ENCODE measurements at regions not wholly inside any gene's neighbourhood (a gene's known extent, or its start where the extent isn't known, plus 50 kb on each side); places are given as distances from the start of the nearest gene placed in this dataset.

GRCh38 chr11:95545116-95545875, 244.3 kb downstream of the FAM76B start:
- H3K27ac Mint-ChIP-seq = no peak overlapping the region
- no peaks in the 10 kb centered on the region for H3K9me3 Mint-ChIP-seq (ENCODE audit: insufficient read depth)
- ChIA-PET CTCF (interaction anchor here (0.7 to 2.4 kb wide), 10 partner anchors 8 to 314 kb away, joined by 3 to 8 read pairs (median 4); partner anchors contain the start of gene SESN3), POLR2A (no interaction called here)
- H3K4me1 Mint-ChIP-seq (ENCODE audit: low read depth) = peaks cover 7% of the 10 kb centered on the region
- no peaks in the 10 kb centered on the region for H3K27me3 Mint-ChIP-seq (ENCODE audit: low read depth)
- no peak overlapping the region for H3K4me3 Mint-ChIP-seq
- ATAC-seq (no peak), DNase-seq (no peak)
- H3K36me3 Mint-ChIP-seq (ENCODE audit: low read depth) = no peaks in the 10 kb centered on the region

GRCh38 chr11:95544095-95544856, 245.3 kb downstream of the FAM76B start:
- H3K4me1 Mint-ChIP-seq (ENCODE audit: low read depth) = peaks cover 7% of the 10 kb centered on the region
- ATAC-seq = no peak
- ChIA-PET POLR2A (no interaction called here), CTCF (interaction anchor here (1.6 to 2.4 kb wide), 2 partner anchors 18 to 161 kb away, joined by 7 read pairs; no protein-coding TSS in a partner anchor)
- no peaks in the 10 kb centered on the region for H3K36me3 Mint-ChIP-seq (ENCODE audit: low read depth)
- H3K27me3 Mint-ChIP-seq (ENCODE audit: low read depth) = no peaks in the 10 kb centered on the region
- no peaks in the 10 kb centered on the region for H3K9me3 Mint-ChIP-seq (ENCODE audit: insufficient read depth)
- DNase-seq = no peak
- no peak overlapping the region for H3K27ac Mint-ChIP-seq
- no peak overlapping the region for H3K4me3 Mint-ChIP-seq

- no peak overlapping the region for H3K27ac Mint-ChIP-seq
- POLR2A ChIA-PET = no interaction called here
- H3K4me3 Mint-ChIP-seq = no peak overlapping the region
- CTCF ChIA-PET = no interaction called here
- H3K4me1 Mint-ChIP-seq (ENCODE audit: low read depth) = peaks cover 6% of the 10 kb centered on the region
- H3K9me3 Mint-ChIP-seq (ENCODE audit: insufficient read depth) = no peaks in the 10 kb centered on the region
- DNase-seq (no peak), ATAC-seq (no peak)
- no peaks in the 10 kb centered on the region for H3K36me3 Mint-ChIP-seq (ENCODE audit: low read depth)
- no peaks in the 10 kb centered on the region for H3K27me3 Mint-ChIP-seq (ENCODE audit: low read depth)
Observed at GRCh38 chr11:95542868-95543551, 246.6 kb downstream of the FAM76B start.

- POLR2A ChIA-PET = no interaction called here
Observed at GRCh38 chr11:95541715-95542114, 247.9 kb downstream of the FAM76B start.

GRCh38 chr11:95536047-95536690, 253.4 kb downstream of the FAM76B start:
- DNase-seq (no peak), ATAC-seq (no peak)
- POLR2A ChIA-PET = no interaction called here
- CTCF ChIA-PET = interaction anchor here (0.7 to 1.0 kb wide), 3 partner anchors 10 to 280 kb away, joined by 3 to 5 read pairs (median 5); no protein-coding TSS in a partner anchor
- H3K4me3 Mint-ChIP-seq = no peak overlapping the region
- no peaks in the 10 kb centered on the region for H3K4me1 Mint-ChIP-seq (ENCODE audit: low read depth)
- H3K27me3 Mint-ChIP-seq (ENCODE audit: low read depth) = no peaks in the 10 kb centered on the region
- H3K27ac Mint-ChIP-seq = no peak overlapping the region
- peaks cover 18% of the 10 kb centered on the region for H3K9me3 Mint-ChIP-seq (ENCODE audit: insufficient read depth)
- H3K36me3 Mint-ChIP-seq (ENCODE audit: low read depth) = peaks cover 4% of the 10 kb centered on the region

More at GRCh38 chr11:95541715-95542114, 247.9 kb downstream of the FAM76B start:
- H3K4me3 Mint-ChIP-seq = no peak overlapping the region
- CTCF ChIA-PET = interaction anchor here (1.1 kb wide), 1 partner anchor 164 kb away, joined by 3 read pairs; no protein-coding TSS in a partner anchor
- H3K9me3 Mint-ChIP-seq (ENCODE audit: insufficient read depth) = no peaks in the 10 kb centered on the region
- ATAC-seq = no peak
- H3K36me3 Mint-ChIP-seq (ENCODE audit: low read depth) = no peaks in the 10 kb centered on the region
- H3K27ac Mint-ChIP-seq = no peak overlapping the region
- no peaks in the 10 kb centered on the region for H3K4me1 Mint-ChIP-seq (ENCODE audit: low read depth)
- DNase-seq = no peak
- no peaks in the 10 kb centered on the region for H3K27me3 Mint-ChIP-seq (ENCODE audit: low read depth)

GRCh38 chr11:95534809-95535208, 254.8 kb downstream of the FAM76B start:
- H3K36me3 Mint-ChIP-seq (ENCODE audit: low read depth) = peaks cover 4% of the 10 kb centered on the region
- ChIA-PET POLR2A (no interaction called here), CTCF (no interaction called here)
- ATAC-seq (no peak), DNase-seq (no peak)
- no peak overlapping the region for H3K27ac Mint-ChIP-seq
- H3K27me3 Mint-ChIP-seq (ENCODE audit: low read depth) = no peaks in the 10 kb centered on the region
- H3K4me3 Mint-ChIP-seq = no peak overlapping the region
- H3K9me3 Mint-ChIP-seq (ENCODE audit: insufficient read depth) = peaks cover 18% of the 10 kb centered on the region
- no peaks in the 10 kb centered on the region for H3K4me1 Mint-ChIP-seq (ENCODE audit: low read depth)

GRCh38 chr11:95534226-95534625, 255.4 kb downstream of the FAM76B start:
- POLR2A ChIA-PET = no interaction called here
- Mint-ChIP-seq H3K4me3 (no peak overlapping the region), H3K9me3 (ENCODE audit: insufficient read depth) (peaks cover 18% of the 10 kb centered on the region), H3K4me1 (ENCODE audit: low read depth) (no peaks in the 10 kb centered on the region), H3K27ac (no peak overlapping the region), H3K36me3 (ENCODE audit: low read depth) (peaks cover 4% of the 10 kb centered on the region), H3K27me3 (ENCODE audit: low read depth) (no peaks in the 10 kb centered on the region)
- DNase-seq (no peak), ATAC-seq (no peak)
- CTCF ChIA-PET = no interaction called here

GRCh38 chr11:95531116-95531515, 258.5 kb downstream of the FAM76B start:
- H3K4me1 Mint-ChIP-seq (ENCODE audit: low read depth) = no peaks in the 10 kb centered on the region
- H3K27me3 Mint-ChIP-seq (ENCODE audit: low read depth) = no peaks in the 10 kb centered on the region
- peaks cover 4% of the 10 kb centered on the region for H3K36me3 Mint-ChIP-seq (ENCODE audit: low read depth)
- no peak for DNase-seq
- CTCF ChIA-PET = no interaction called here
- no peak for ATAC-seq
- H3K4me3 Mint-ChIP-seq = no peak overlapping the region
- no peak overlapping the region for H3K27ac Mint-ChIP-seq
- peaks cover 18% of the 10 kb centered on the region for H3K9me3 Mint-ChIP-seq (ENCODE audit: insufficient read depth)
- POLR2A ChIA-PET = no interaction called here

GRCh38 chr11:95524314-95525036, 265.1 kb downstream of the FAM76B start:
- ChIA-PET CTCF (interaction anchor here (1.1 to 1.2 kb wide), 2 partner anchors 13 to 181 kb away, joined by 3 to 4 read pairs; no protein-coding TSS in a partner anchor), POLR2A (no interaction called here)
- no peaks in the 10 kb centered on the region for H3K4me1 Mint-ChIP-seq (ENCODE audit: low read depth)
- H3K4me3 Mint-ChIP-seq = no peak overlapping the region
- H3K9me3 Mint-ChIP-seq (ENCODE audit: insufficient read depth) = no peaks in the 10 kb centered on the region
- ATAC-seq (no peak), DNase-seq (no peak)
- H3K36me3 Mint-ChIP-seq (ENCODE audit: low read depth) = no peaks in the 10 kb centered on the region
- peaks cover 3% of the 10 kb centered on the region for H3K27me3 Mint-ChIP-seq (ENCODE audit: low read depth)
- H3K27ac Mint-ChIP-seq = no peak overlapping the region

- CTCF ChIA-PET = interaction anchor here (0.9 kb wide), 1 partner anchor 10 kb away, joined by 3 read pairs; no protein-coding TSS in a partner anchor
- ATAC-seq (no peak), DNase-seq (no peak)
- POLR2A ChIA-PET = no interaction called here
- H3K9me3 Mint-ChIP-seq (ENCODE audit: insufficient read depth) = no peaks in the 10 kb centered on the region
- no peak overlapping the region for H3K27ac Mint-ChIP-seq
- H3K4me1 Mint-ChIP-seq (ENCODE audit: low read depth) = no peaks in the 10 kb centered on the region
- H3K27me3 Mint-ChIP-seq (ENCODE audit: low read depth) = peaks cover 3% of the 10 kb centered on the region
- no peaks in the 10 kb centered on the region for H3K36me3 Mint-ChIP-seq (ENCODE audit: low read depth)
- H3K4me3 Mint-ChIP-seq = no peak overlapping the region
Observed at GRCh38 chr11:95522874-95523273, 266.7 kb downstream of the FAM76B start.

- CTCF ChIA-PET = no interaction called here
Observed at GRCh38 chr11:95521862-95522261, 267.7 kb downstream of the FAM76B start.

More at GRCh38 chr11:95521862-95522261, 267.7 kb downstream of the FAM76B start:
- Mint-ChIP-seq H3K27ac (no peak overlapping the region), H3K36me3 (ENCODE audit: low read depth) (no peaks in the 10 kb centered on the region), H3K4me1 (ENCODE audit: low read depth) (no peaks in the 10 kb centered on the region), H3K9me3 (ENCODE audit: insufficient read depth) (no peaks in the 10 kb centered on the region), H3K4me3 (no peak overlapping the region), H3K27me3 (ENCODE audit: low read depth) (peaks cover 3% of the 10 kb centered on the region)
- DNase-seq = no peak
- no peak for ATAC-seq
- POLR2A ChIA-PET = interaction anchor here (0.5 kb wide), 1 partner anchor 25 kb away, joined by 3 read pairs; no protein-coding TSS in a partner anchor
